GM13976 (cell line): ENCODE measurements at regions not wholly inside any gene's neighbourhood (a gene's known extent, or its start where the extent isn't known, plus 50 kb on each side); places are given as distances from the start of the nearest gene placed in this dataset.
"Not testable (repeated sequence)": the region's sequence is repeated elsewhere in the genome, so short reads cannot be mapped to it uniquely, and the experiment has no call there.

Experiments
- DNase-seq: peaks from one replicate; pipeline ENCODE4 v3.0.0; 2012; ENCODE audit warnings: low spot score
- in situ Hi-C: fragments of 300-500 bp; cut with MboI; formaldehyde crosslinking; loops from one replicate; pipeline ENCODE4 v1.12.0; 2022; ENCODE audit warnings: low sequenced_read_pairs, mixed read lengths, inconsistent platforms; ENCODE audit not compliant: unreplicated experiment
- TF ChIP-seq, protein P1 (sequence below): IDR thresholded peaks from 2 replicates; pipeline ENCODE4 v1.5.1; 2012; ENCODE audit warnings: borderline replicate concordance, mild to moderate bottlenecking; ENCODE audit not compliant: insufficient read depth; ENCODE audit errors: extremely low read depth, missing control alignments, control extremely low read depth

DNA sequence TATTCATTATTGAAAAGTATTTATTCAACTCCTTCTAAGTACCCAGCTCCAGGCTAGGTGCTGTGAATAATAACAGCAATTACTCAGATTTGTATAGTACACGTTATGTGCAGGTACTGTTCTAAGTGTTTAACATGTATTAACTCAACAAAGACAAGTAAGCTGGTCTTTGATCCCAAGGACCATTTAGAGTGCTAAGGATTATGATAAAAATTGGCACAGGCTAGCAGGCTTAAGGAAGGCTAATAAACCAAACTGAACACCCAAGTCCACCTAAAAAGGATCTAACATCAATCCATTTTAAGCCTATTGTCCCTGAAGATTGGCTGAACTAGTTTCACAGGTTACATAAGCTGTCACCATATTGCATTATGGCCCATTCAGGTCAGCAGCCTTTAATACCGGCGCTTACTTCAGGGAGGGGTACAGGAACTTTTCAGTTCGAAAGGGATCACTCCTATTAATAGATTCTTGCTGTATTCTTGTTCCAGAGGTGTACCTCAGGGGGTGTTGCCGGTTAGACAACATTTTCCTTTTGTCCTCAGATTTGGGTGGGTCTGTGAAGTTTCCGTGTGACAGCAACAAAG lies 99.0 kb upstream of the GMDS start:
- in situ Hi-C loops = no loop called here
- no peak for DNase-seq

DNA sequence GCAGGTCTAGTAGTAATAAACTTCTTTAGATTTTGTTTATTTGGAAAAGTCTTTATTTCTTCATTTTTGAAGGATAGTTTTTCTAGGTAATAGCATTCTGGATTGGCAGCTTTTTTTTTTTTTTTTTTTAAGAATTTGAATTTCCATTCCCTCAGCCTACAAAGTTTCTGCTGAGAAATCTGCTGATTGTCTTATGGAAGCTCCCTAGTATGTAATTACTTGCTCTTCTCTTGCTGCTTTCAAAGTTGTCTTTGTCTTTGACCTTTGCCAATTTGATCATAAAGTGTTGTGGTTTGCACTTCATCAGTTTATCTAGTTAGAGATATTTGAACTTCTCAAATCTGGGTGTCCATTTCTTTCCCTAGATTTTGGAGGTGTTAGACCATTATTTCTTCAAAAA lies 82.2 kb upstream of the GMDS start:
- TF ChIP-seq, protein P1, sequence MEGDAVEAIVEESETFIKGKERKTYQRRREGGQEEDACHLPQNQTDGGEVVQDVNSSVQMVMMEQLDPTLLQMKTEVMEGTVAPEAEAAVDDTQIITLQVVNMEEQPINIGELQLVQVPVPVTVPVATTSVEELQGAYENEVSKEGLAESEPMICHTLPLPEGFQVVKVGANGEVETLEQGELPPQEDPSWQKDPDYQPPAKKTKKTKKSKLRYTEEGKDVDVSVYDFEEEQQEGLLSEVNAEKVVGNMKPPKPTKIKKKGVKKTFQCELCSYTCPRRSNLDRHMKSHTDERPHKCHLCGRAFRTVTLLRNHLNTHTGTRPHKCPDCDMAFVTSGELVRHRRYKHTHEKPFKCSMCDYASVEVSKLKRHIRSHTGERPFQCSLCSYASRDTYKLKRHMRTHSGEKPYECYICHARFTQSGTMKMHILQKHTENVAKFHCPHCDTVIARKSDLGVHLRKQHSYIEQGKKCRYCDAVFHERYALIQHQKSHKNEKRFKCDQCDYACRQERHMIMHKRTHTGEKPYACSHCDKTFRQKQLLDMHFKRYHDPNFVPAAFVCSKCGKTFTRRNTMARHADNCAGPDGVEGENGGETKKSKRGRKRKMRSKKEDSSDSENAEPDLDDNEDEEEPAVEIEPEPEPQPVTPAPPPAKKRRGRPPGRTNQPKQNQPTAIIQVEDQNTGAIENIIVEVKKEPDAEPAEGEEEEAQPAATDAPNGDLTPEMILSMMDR = no peak
- in situ Hi-C loops = no loop called here
- no peak for DNase-seq

More for the DNA sequence above, 99.0 kb upstream of the GMDS start:
- TF ChIP-seq, protein P1 = no peak

DNA sequence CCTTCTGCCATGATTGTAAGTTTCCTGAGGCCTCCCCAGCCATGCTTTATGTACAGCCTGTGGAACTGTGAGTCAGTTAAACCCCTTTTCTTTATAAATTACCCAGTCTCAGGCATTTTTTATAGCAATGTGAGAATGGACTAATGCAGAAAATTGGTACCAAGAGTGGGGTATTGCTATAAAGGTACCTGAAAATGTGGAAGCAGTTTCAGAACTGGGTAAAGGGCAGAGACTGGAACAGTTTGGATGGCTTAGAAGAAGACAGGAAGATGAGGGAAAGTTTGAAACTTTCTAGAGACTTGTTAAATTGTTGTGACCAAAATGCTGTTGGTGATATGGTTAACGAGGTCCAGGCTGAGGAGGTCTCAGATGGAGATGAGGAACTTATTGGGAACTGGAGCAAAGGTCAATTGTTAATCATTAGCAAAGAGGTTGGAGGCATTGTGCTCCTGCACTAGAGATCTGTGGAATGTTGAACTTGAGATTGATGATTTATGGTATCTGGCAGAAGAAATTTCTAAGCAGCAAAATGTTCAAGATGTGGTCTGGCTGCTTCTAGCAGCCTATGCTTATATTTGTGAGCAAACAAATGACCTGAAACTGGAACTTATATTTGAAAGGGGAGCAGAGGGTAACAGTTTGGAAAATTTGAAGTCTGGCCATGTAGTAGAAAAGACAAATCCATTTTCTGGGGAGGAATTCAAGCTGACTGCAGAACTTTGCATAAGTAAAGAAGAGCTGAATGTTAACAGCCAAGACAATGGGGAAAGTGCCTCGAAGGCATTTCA lies 79.0 kb upstream of the GMDS start:
- DNase-seq = no peak
- in situ Hi-C loops = no loop called here
- TF ChIP-seq, protein P1 = no peak

DNA sequence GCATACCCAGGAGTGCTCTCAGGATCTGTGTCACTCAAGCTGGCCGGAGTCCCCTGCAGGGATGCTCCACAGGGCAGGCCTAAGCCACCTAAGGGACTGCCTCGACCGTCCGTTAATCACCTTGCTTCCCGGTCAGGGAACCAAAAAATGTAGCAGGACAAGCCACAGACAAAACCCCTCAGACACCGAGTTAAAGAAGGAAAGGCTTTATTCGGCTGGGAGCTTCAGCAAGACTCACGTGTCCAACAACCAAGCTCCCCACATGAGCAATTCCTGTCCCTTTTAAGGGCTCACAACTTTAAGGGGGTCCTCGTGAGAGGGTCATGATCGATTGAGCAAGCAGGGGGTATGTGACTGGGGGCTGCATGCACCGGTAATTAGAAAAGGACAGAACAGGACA lies 72.1 kb upstream of the GMDS start:
- in situ Hi-C loops, DNase-seq: not testable (repeated sequence)

DNA sequence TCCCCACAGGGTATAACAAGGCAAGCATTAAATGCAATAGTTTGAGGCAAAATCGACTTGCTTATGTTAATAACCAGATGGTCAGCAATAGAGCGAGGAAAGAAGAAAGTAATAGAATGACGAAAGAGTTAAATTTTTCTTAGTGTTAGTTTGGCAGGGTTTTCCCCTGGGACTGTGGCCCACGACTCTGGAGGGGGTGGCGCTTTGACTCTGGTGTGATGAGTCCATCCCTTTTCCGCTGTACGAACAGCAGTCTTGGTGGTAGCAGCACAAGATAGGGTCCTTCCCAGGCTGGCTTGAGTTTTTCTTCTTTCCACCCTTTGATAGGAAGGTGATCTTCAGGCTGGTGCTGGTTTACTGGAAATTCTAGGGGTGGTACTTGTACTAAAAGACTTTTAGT lies 69.2 kb upstream of the GMDS start:
- in situ Hi-C loops = no loop called here

DNA sequence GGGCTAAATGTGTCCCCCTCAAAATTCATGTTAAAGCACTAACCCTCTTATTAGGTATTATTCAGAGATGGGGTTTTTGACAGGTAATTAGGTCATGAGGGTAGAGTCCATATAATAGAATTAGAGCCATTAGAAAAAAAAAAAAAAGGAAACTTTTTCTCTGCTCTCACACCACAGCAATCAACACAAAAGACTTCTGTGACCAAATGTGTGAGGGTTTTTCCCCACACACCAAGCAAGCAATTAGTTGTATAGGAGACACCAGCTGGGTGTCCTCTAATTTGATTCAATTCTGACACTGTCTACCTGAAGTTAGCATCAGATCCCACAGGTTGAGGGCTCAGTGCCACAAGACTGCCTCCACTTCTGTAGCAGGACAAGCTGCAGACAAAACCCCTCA lies 64.6 kb upstream of the GMDS start:
- TF ChIP-seq, protein P1 = no peak
- DNase-seq = no peak
- in situ Hi-C loops = no loop called here

More for the DNA sequence above, 69.2 kb upstream of the GMDS start:
- DNase-seq = no peak
- TF ChIP-seq, protein P1 = no peak

DNA sequence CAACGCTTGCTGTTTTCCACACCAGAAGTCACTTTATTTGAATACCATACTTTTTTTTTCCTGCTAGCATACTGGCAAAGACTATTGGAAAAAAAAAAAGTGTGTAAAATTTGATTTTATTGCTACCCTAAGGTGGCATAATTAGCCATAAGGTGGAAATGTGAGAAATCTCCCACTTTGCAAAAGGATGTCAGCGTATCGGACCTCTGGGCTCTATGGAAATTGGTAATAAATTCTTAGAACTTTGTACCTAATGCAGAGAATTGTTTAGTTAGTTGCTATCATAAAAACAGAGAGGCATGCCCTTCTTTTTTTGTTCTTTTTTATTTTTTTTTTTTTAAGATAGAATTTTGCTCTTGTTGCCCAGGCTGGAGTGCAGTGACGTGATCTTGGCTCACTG lies 63.7 kb upstream of the GMDS start:
- no peak for DNase-seq
- in situ Hi-C loops = no loop called here
- TF ChIP-seq, protein P1 = no peak
